SK-N-SH (cell line): ENCODE measurements at regions not wholly inside any gene's neighbourhood (a gene's known extent, or its start where the extent isn't known, plus 50 kb on each side); places are given as distances from the start of the nearest gene placed in this dataset.

Experiments
- CTCF ChIA-PET: fragments of 300-600, 350-600 bp; formaldehyde crosslinking; extraction: SDS; loops from one replicate; lab custom pipeline; 2021; lab: Yijun Ruan, JAX
- POLR2A ChIA-PET: fragments of 350-600 bp; sonication (Branson Sonifier 250); formaldehyde crosslinking; extraction: SDS; loops from one replicate; lab custom pipeline; 2020; ENCODE audit warnings: antibody characterized with exemption, inconsistent platforms; lab: Yijun Ruan, JAX
- DNase-seq: peaks from one replicate; pipeline ENCODE4 v3.0.0; 2012
- H2AFZ ChIP-seq: fragments of 200-600 bp; sonication (generic); 2 replicates; pipeline ENCODE4 v1.8.1; 2016; ENCODE audit warnings: antibody characterized with exemption, mild to moderate bottlenecking, low read depth
- H3F3A ChIP-seq: fragments of 200-600 bp; sonication (generic); replicated peaks from 2 replicates; pipeline ENCODE3; 2016; ENCODE audit warnings: antibody characterized with exemption, mild to moderate bottlenecking; ENCODE audit not compliant: insufficient read depth
- H3K27ac ChIP-seq, 2 experiments: fragments of 200-500 bp in 1 of 2; fragments of 200-600 bp in 1 of 2; sonication (Bioruptor generic) in 1 of 2; sonication (generic), shearing (Covaris generic) in 1 of 2; 2 replicates each; pipeline versions ENCODE4 v1.5.1 to v1.6.1; 2014 to 2016; ENCODE audit warnings: low read depth in 2 of 2, inconsistent platforms in 1 of 2, low read length in 1 of 2, mild to moderate bottlenecking in 1 of 2, mixed read lengths in 1 of 2
- H3K27me3 ChIP-seq: fragments of 200-600 bp; sonication (generic), shearing (Covaris generic); 2 replicates; pipeline ENCODE4 v1.6.1; 2016; ENCODE audit warnings: mixed run types; ENCODE audit not compliant: insufficient read depth
- H3K36me3 ChIP-seq, 2 experiments: fragments of 200-500 bp in 1 of 2; fragments of 200-600 bp in 1 of 2; sonication (Bioruptor generic) in 1 of 2; sonication (generic) in 1 of 2; replicated peaks in 1 of 2; 2 replicates each; pipeline versions ENCODE3 to v1.5.1; 2014 to 2016; ENCODE audit warnings: low read length in 1 of 2, mild to moderate bottlenecking in 1 of 2; ENCODE audit not compliant: insufficient read depth in 2 of 2, control insufficient read depth in 1 of 2
- H3K4me1 ChIP-seq, 2 experiments: fragments of 200-500 bp in 1 of 2; fragments of 200-600 bp in 1 of 2; sonication (Bioruptor generic) in 1 of 2; sonication (generic), shearing (Covaris generic) in 1 of 2; 2 replicates each; pipeline versions ENCODE4 v1.5.1 to v1.6.1; 2014 to 2016; ENCODE audit warnings: low read depth in 1 of 2, low read length in 1 of 2, mixed run types in 1 of 2; ENCODE audit not compliant: insufficient read depth in 2 of 2, control insufficient read depth in 1 of 2
- H3K4me2 ChIP-seq: fragments of 200-600 bp; sonication (generic), shearing (Covaris generic); 2 replicates; pipeline ENCODE4 v1.6.1; 2017; ENCODE audit warnings: mixed run types
- H3K4me3 ChIP-seq, 2 experiments: fragments of 200-500 bp in 1 of 2; fragments of 200-600 bp in 1 of 2; sonication (Bioruptor generic) in 1 of 2; sonication (generic), shearing (Covaris generic) in 1 of 2; 2 replicates each; pipeline versions ENCODE4 v1.5.1 to v1.8.1; 2014 to 2016; ENCODE audit warnings: low read depth in 2 of 2, inconsistent platforms in 1 of 2, low read length in 1 of 2, mild to moderate bottlenecking in 1 of 2, mixed read lengths in 1 of 2, moderate library complexity in 1 of 2
- H3K79me2 ChIP-seq: fragments of 200-600 bp; sonication (generic); 2 replicates; pipeline ENCODE4 v1.8.1; 2017; ENCODE audit warnings: mild to moderate bottlenecking; ENCODE audit not compliant: insufficient read depth
- H3K9ac ChIP-seq: fragments of 200-600 bp; sonication (generic); 2 replicates; pipeline ENCODE4 v1.6.1; 2017; ENCODE audit warnings: mixed run types
- H3K9me2 ChIP-seq: fragments of 200-600 bp; sonication (generic); 2 replicates; pipeline ENCODE4 v1.6.1; 2017; ENCODE audit warnings: mixed run types
- H3K9me3 ChIP-seq: fragments of 200-600 bp; sonication (generic); 2 replicates; pipeline ENCODE4 v1.6.1; 2017; ENCODE audit warnings: mixed run types, mild to moderate bottlenecking, moderate library complexity
- H4K20me1 ChIP-seq: fragments of 200-600 bp; sonication (generic); 2 replicates; pipeline ENCODE4 v1.6.1; 2017; ENCODE audit warnings: mild to moderate bottlenecking, mixed run types; ENCODE audit not compliant: insufficient read depth
- CHD2 ChIP-seq: fragments of 150-350 bp; IDR thresholded peaks from 2 replicates; pipeline ENCODE4 v1.6.1; 2018; ENCODE audit warnings: low read length; ENCODE audit not compliant: partially characterized antibody
- EP300 ChIP-seq, 2 experiments: IDR thresholded peaks; 2 replicates each; pipeline versions ENCODE4 v1.4.0 to v1.6.1; 2012; ENCODE audit warnings: borderline replicate concordance in 1 of 2, low read depth in 1 of 2, low read length in 1 of 2
- EZH2phosphoT487 ChIP-seq: fragments of 200-600 bp; sonication (generic); IDR thresholded peaks from 2 replicates; pipeline ENCODE4 v1.6.1; 2017; ENCODE audit warnings: low read depth, mixed run types, mild to moderate bottlenecking, antibody characterized with exemption, moderate library complexity, borderline replicate concordance
- FOSL2 ChIP-seq: IDR thresholded peaks from 2 replicates; pipeline ENCODE4 v1.4.0; 2012; ENCODE audit warnings: low read depth, mild to moderate bottlenecking, moderate library complexity, borderline replicate concordance
- FOXJ3 ChIP-seq: sonication (generic); formaldehyde crosslinking; IDR thresholded peaks from 2 replicates; pipeline ENCODE4 v1.5.1; 2020; ENCODE audit warnings: mild to moderate bottlenecking, missing genetic modification reagents
- MEF2A ChIP-seq: IDR thresholded peaks from 2 replicates; pipeline ENCODE4 v1.4.0; 2012; ENCODE audit warnings: low read depth, borderline replicate concordance
- MXI1 ChIP-seq: IDR thresholded peaks from 2 replicates; pipeline ENCODE4 v1.6.1; 2012; ENCODE audit warnings: mild to moderate bottlenecking, low read depth, low read length, improper control_type of control experiment
- NRF1 ChIP-seq: IDR thresholded peaks from 2 replicates; pipeline ENCODE4 v1.6.1; 2012; ENCODE audit warnings: low read depth, mild to moderate bottlenecking, low read length
- POLR2AphosphoS5 ChIP-seq: IDR thresholded peaks from 2 replicates; pipeline ENCODE4 v1.6.1; 2012; ENCODE audit warnings: low read depth, low read length
- SIN3A ChIP-seq: IDR thresholded peaks from 2 replicates; pipeline ENCODE4 v1.6.1; 2012; ENCODE audit warnings: low read depth, mild to moderate bottlenecking, low read length, moderate library complexity, borderline replicate concordance
- SMC3 ChIP-seq: IDR thresholded peaks from 2 replicates; pipeline ENCODE4 v1.6.1; 2012; ENCODE audit warnings: low read depth, low read length, improper control_type of control experiment
- TAF1 ChIP-seq: IDR thresholded peaks from 2 replicates; pipeline ENCODE4 v1.6.1; 2012; ENCODE audit warnings: low read depth, mild to moderate bottlenecking, low read length, moderate library complexity, borderline replicate concordance
- TCF12 ChIP-seq: IDR thresholded peaks from 2 replicates; pipeline ENCODE4 v1.4.0; 2012
- WGBS: methylation state at CpG from one replicate; pipeline ENCODE4 v1.1.6; 2017; ENCODE audit warnings: low lambda C conversion rate; 5-methylcytosine and 5-hydroxymethylcytosine counted together
- TF ChIP-seq, protein P1 (sequence below): IDR thresholded peaks from 2 replicates; pipeline ENCODE4 v1.4.0; 2012; ENCODE audit warnings: low read depth, borderline replicate concordance
- TF ChIP-seq, protein P2 (sequence below): IDR thresholded peaks from 2 replicates; pipeline ENCODE4 v1.4.0; 2012; ENCODE audit warnings: low read depth
- TF ChIP-seq, protein P3 (sequence below): fragments of 150-350 bp; IDR thresholded peaks from 2 replicates; pipeline ENCODE4 v1.6.1; 2017; ENCODE audit warnings: antibody characterized with exemption, low read length, low read depth, borderline replicate concordance
- TF ChIP-seq, protein P4 (sequence below): IDR thresholded peaks from 2 replicates; pipeline ENCODE4 v1.6.1; 2012; ENCODE audit warnings: mild to moderate bottlenecking, low read depth, low read length, moderate library complexity
- TF ChIP-seq, protein P5 (sequence below): fragments of 150-350 bp; IDR thresholded peaks from 2 replicates; pipeline ENCODE4 v1.6.1; 2016; ENCODE audit warnings: mild to moderate bottlenecking, low read depth, low read length

DNA sequence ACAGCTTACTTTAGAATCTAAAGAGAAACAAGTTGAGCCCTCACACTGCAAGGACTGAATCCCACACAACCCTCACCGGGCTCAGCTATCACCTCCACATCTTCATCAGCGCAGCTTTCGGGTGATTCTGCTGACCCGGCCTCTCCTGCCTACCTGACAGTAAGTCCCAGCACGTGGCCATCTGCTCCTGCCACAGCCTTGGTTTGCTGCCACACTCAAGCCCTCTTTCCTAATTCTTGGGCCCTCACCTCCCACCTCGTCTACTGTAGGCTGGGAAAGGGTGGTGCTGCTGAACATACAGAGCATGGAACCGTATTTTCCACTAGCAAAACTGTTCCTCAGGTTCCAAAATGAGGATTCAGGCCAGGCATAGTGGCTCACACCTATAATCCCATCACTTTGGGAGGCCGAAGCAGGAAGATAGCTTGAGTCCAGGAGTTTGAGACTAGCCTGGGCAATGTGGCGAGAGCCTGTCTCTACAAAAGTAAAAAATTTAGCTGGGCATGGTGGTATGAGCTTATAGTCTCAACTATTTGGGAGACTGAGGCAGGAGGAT lies 55.3 kb upstream of the HAAO start:
- DNase-seq = no peak
- TF ChIP-seq SMC3 (no peak), EP300 (IDR thresholded peaks at IDR 0.05; ENCODE audit: borderline replicate concordance in 1 of 2, low read depth in 1 of 2, low read length in 1 of 2) (no peak), MEF2A (no peak), MXI1 (no peak), FOSL2 (no peak)
- Histone ChIP-seq H3K4me1 (no peaks in the 10 kb centered on the region; a peak in 1 of 4 replicates), H3F3A (no peaks in the 10 kb centered on the region), H3K9me2 (no peaks in the 10 kb centered on the region), H2AFZ (no peak overlapping the region), H3K4me3 (no peak overlapping the region), H3K9ac (no peak overlapping the region), H3K79me2 (no peaks in the 10 kb centered on the region), H3K27ac (no peak overlapping the region), H3K4me2 (no peak overlapping the region), H4K20me1 (no peaks in the 10 kb centered on the region), H3K27me3 (no peaks in the 10 kb centered on the region), H3K36me3 (no peaks in the 10 kb centered on the region), H3K9me3 (no peaks in the 10 kb centered on the region)
- CTCF ChIA-PET = interaction anchor here (1.3 to 8.5 kb wide), 4 partner anchors 9 to 637 kb away, joined by 3 to 88 read pairs (median 6); no protein-coding TSS in a partner anchor
- POLR2A ChIA-PET = interaction anchor here (0.5 to 1.2 kb wide), 2 partner anchors 372 to 719 kb away, joined by 3 to 4 read pairs; no protein-coding TSS in a partner anchor
- WGBS = 81% methylated on average over 9 of the region's 9 CpGs

DNA sequence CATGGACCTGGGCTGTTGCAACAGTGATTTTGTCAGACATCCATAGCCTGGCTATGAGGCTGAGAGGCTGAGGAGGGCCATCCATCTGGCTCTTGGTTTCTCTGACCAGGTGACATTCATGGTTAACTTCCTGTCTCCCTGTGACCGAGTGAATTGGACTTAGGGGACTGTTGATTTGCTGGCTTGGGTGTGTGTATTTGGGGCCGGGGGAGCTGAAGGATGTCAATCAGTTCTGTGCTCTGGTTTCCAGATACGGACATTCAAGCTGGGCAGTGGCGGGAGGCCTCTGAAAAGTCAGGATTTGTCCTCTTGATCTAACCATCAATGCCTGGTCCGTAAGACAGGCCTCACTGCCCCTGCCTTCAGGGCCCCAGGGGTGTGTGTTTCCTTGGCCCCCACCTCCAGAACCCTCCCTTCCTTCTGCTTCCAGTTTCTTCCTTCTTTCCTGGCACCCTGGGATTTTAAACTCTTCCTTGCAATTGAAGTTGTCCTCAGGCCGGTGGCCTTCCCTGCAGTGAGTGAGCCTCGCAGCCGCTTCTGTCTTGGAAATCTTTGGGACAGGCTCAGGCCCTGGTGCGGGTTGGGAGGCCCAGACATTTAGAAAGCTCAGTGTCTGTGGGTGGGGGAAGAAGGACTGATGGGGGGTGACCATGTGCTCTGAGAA lies 54.7 kb upstream of the HAAO start:
- Histone ChIP-seq H3K4me2 (no peak overlapping the region), H3K36me3 (no peaks in the 10 kb centered on the region), H3K4me1 (no peaks in the 10 kb centered on the region; a peak in 1 of 4 replicates), H3F3A (no peaks in the 10 kb centered on the region), H3K27me3 (no peaks in the 10 kb centered on the region), H3K9me2 (no peaks in the 10 kb centered on the region), H3K4me3 (no peak overlapping the region), H3K27ac (no peak overlapping the region), H3K9ac (no peak overlapping the region), H3K9me3 (no peaks in the 10 kb centered on the region), H2AFZ (no peak overlapping the region), H4K20me1 (no peaks in the 10 kb centered on the region), H3K79me2 (no peaks in the 10 kb centered on the region)
- DNase-seq = no peak
- ChIA-PET CTCF (interaction anchor here (1.3 to 8.5 kb wide), 4 partner anchors 10 to 637 kb away, joined by 3 to 88 read pairs (median 6); no protein-coding TSS in a partner anchor), POLR2A (interaction anchor here (1.2 kb wide), 1 partner anchor 373 kb away, joined by 4 read pairs; no protein-coding TSS in a partner anchor)
- WGBS = 93% methylated on average over 9 of the region's 9 CpGs
- TF ChIP-seq, protein P1, sequence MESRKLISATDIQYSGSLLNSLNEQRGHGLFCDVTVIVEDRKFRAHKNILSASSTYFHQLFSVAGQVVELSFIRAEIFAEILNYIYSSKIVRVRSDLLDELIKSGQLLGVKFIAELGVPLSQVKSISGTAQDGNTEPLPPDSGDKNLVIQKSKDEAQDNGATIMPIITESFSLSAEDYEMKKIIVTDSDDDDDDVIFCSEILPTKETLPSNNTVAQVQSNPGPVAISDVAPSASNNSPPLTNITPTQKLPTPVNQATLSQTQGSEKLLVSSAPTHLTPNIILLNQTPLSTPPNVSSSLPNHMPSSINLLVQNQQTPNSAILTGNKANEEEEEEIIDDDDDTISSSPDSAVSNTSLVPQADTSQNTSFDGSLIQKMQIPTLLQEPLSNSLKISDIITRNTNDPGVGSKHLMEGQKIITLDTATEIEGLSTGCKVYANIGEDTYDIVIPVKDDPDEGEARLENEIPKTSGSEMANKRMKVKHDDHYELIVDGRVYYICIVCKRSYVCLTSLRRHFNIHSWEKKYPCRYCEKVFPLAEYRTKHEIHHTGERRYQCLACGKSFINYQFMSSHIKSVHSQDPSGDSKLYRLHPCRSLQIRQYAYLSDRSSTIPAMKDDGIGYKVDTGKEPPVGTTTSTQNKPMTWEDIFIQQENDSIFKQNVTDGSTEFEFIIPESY = no peak
- TF ChIP-seq FOXJ3 (CRISPR knock-in tag) = no peak
- TF ChIP-seq SIN3A = no peak
- TF ChIP-seq POLR2AphosphoS5 = no peak
- TF ChIP-seq TCF12 = no peak
- TF ChIP-seq, protein P2, sequence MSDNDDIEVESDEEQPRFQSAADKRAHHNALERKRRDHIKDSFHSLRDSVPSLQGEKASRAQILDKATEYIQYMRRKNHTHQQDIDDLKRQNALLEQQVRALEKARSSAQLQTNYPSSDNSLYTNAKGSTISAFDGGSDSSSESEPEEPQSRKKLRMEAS = no peak
- no peak for TF ChIP-seq CHD2
- TF ChIP-seq, protein P3, sequence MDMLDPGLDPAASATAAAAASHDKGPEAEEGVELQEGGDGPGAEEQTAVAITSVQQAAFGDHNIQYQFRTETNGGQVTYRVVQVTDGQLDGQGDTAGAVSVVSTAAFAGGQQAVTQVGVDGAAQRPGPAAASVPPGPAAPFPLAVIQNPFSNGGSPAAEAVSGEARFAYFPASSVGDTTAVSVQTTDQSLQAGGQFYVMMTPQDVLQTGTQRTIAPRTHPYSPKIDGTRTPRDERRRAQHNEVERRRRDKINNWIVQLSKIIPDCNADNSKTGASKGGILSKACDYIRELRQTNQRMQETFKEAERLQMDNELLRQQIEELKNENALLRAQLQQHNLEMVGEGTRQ = no peak
- no peak for TF ChIP-seq NRF1
- TF ChIP-seq TAF1 = no peak
- TF ChIP-seq EZH2phosphoT487 = no peak
- TF ChIP-seq, protein P4, sequence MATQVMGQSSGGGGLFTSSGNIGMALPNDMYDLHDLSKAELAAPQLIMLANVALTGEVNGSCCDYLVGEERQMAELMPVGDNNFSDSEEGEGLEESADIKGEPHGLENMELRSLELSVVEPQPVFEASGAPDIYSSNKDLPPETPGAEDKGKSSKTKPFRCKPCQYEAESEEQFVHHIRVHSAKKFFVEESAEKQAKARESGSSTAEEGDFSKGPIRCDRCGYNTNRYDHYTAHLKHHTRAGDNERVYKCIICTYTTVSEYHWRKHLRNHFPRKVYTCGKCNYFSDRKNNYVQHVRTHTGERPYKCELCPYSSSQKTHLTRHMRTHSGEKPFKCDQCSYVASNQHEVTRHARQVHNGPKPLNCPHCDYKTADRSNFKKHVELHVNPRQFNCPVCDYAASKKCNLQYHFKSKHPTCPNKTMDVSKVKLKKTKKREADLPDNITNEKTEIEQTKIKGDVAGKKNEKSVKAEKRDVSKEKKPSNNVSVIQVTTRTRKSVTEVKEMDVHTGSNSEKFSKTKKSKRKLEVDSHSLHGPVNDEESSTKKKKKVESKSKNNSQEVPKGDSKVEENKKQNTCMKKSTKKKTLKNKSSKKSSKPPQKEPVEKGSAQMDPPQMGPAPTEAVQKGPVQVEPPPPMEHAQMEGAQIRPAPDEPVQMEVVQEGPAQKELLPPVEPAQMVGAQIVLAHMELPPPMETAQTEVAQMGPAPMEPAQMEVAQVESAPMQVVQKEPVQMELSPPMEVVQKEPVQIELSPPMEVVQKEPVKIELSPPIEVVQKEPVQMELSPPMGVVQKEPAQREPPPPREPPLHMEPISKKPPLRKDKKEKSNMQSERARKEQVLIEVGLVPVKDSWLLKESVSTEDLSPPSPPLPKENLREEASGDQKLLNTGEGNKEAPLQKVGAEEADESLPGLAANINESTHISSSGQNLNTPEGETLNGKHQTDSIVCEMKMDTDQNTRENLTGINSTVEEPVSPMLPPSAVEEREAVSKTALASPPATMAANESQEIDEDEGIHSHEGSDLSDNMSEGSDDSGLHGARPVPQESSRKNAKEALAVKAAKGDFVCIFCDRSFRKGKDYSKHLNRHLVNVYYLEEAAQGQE = no peak
- TF ChIP-seq SMC3 = no peak
- TF ChIP-seq, protein P5, sequence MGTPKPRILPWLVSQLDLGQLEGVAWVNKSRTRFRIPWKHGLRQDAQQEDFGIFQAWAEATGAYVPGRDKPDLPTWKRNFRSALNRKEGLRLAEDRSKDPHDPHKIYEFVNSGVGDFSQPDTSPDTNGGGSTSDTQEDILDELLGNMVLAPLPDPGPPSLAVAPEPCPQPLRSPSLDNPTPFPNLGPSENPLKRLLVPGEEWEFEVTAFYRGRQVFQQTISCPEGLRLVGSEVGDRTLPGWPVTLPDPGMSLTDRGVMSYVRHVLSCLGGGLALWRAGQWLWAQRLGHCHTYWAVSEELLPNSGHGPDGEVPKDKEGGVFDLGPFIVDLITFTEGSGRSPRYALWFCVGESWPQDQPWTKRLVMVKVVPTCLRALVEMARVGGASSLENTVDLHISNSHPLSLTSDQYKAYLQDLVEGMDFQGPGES = no peak
